Kidney tubule cell (primary cell): ENCODE measurements at regions not wholly inside any gene's neighbourhood (a gene's known extent, or its start where the extent isn't known, plus 50 kb on each side); places are given as distances from the start of the nearest gene placed in this dataset.

Experiments
- DNase-seq: peaks from one replicate; pipeline ENCODE4 v3.0.0-alpha.2; 2018; ENCODE audit warnings: low spot score

GRCh38 chr5:175109058-175109755 is 334.8 kb downstream of the DRD1 start:
- DNase-seq: no peak

- no peak for DNase-seq
Measured at GRCh38 chr5:175107865-175108264, 336.1 kb downstream of the DRD1 start.

GRCh38 chr5:175107028-175107588 is 336.9 kb downstream of the DRD1 start:
- DNase-seq: no peak

- no peak for DNase-seq
Measured at GRCh38 chr5:175104677-175105076, 339.3 kb downstream of the DRD1 start.

- no peak for DNase-seq
Measured at GRCh38 chr5:175103746-175104145, 340.2 kb downstream of the DRD1 start.

GRCh38 chr5:175102717-175103116 is 341.3 kb downstream of the DRD1 start:
- no peak for DNase-seq

- no peak for DNase-seq
Measured at GRCh38 chr5:175098301-175098700, 345.7 kb downstream of the DRD1 start.

- DNase-seq: no peak
Measured at GRCh38 chr5:175096469-175097165, 347.4 kb downstream of the DRD1 start.

- no peak for DNase-seq
Measured at GRCh38 chr5:175094461-175094860, 349.5 kb downstream of the DRD1 start.

GRCh38 chr5:175092691-175093090 is 351.3 kb downstream of the DRD1 start:
- DNase-seq: no peak

- no peak for DNase-seq
Measured at GRCh38 chr5:175088963-175089362, 355.0 kb downstream of the DRD1 start.

- DNase-seq: no peak
Measured at GRCh38 chr5:175082866-175083590, 358.6 kb downstream of the MSX2 start.

- no peak for DNase-seq
Measured at GRCh38 chr5:175082346-175082745, 358.0 kb downstream of the MSX2 start.

GRCh38 chr5:175079707-175080106 is 355.3 kb downstream of the MSX2 start:
- DNase-seq: no peak

GRCh38 chr5:175070283-175070682 is 345.9 kb downstream of the MSX2 start:
- DNase-seq: no peak

- DNase-seq: no peak
Measured at GRCh38 chr5:175060257-175060656, 335.9 kb downstream of the MSX2 start.

GRCh38 chr5:175059687-175060211 is 335.4 kb downstream of the MSX2 start:
- no peak for DNase-seq

GRCh38 chr5:175056831-175057230 is 332.4 kb downstream of the MSX2 start:
- no peak for DNase-seq

GRCh38 chr5:175054243-175054642 is 329.9 kb downstream of the MSX2 start:
- DNase-seq: no peak

- no peak for DNase-seq
Measured at GRCh38 chr5:175052351-175052750, 328.0 kb downstream of the MSX2 start.

GRCh38 chr5:175047048-175047447 is 322.7 kb downstream of the MSX2 start:
- DNase-seq: no peak

GRCh38 chr5:175045820-175046219 is 321.4 kb downstream of the MSX2 start:
- DNase-seq: no peak

GRCh38 chr5:175037820-175038219 is 313.4 kb downstream of the MSX2 start:
- DNase-seq: no peak
